ENCODE measurements at regions not wholly inside any gene's neighbourhood (a gene's known extent, or its start where the extent isn't known, plus 50 kb on each side); places are given as distances from the start of the nearest gene placed in this dataset.

GRCh38 chr5:62714296-62714695 lies 135.7 kb downstream of the LRRC70 start:
- no peak for TF ChIP-seq BHLHE40 (IDR thresholded peaks at IDR 0.05; ENCODE audit: low read length)
- no peak for TF ChIP-seq CTCF (IDR thresholded peaks at IDR 0.05 in 2 of 3, conservative IDR thresholded peaks at IDR 0.05 in 1 of 3; ENCODE audit: insufficient read depth in 2 of 3, low read depth in 1 of 3, low read length in 3 of 3)
- no peak for TF ChIP-seq KDM1A (IDR thresholded peaks at IDR 0.05)
- TF ChIP-seq SMARCE1 (IDR thresholded peaks at IDR 0.05) = no peak
- no peak for TF ChIP-seq CREB3L1 (IDR thresholded peaks at IDR 0.05; ENCODE audit: borderline replicate concordance, low read depth)
- no peak for TF ChIP-seq ATF2 (CRISPR knock-in tag; IDR thresholded peaks at IDR 0.05)
- TF ChIP-seq DEAF1 (CRISPR knock-in tag; IDR thresholded peaks at IDR 0.05) = no peak
- no peak for TF ChIP-seq TCF7 (IDR thresholded peaks at IDR 0.05; ENCODE audit: borderline replicate concordance)
- TF ChIP-seq PTBP1 (IDR thresholded peaks at IDR 0.05; ENCODE audit: low read depth, low read length) = no peak

All from K562 (cell line).